ENCODE measurements at regions not wholly inside any gene's neighbourhood (a gene's known extent, or its start where the extent isn't known, plus 50 kb on each side); places are given as distances from the start of the nearest gene placed in this dataset.
"Not testable (repeated sequence)": the region's sequence is repeated elsewhere in the genome, so short reads cannot be mapped to it uniquely, and the experiment has no call there.

GRCh38 chr7:9725940-9726663 lies 1247.6 kb upstream of the PHF14 start:
- not testable (repeated sequence) for DNase-seq

- not testable (repeated sequence) for DNase-seq
These were observed 1246.9 kb upstream of the PHF14 start for GRCh38 chr7:9726811-9727210.

GRCh38 chr7:9727467-9727869 lies 1246.2 kb upstream of the PHF14 start:
- not testable (repeated sequence) for DNase-seq

GRCh38 chr7:9728014-9728657 lies 1245.5 kb upstream of the PHF14 start:
- not testable (repeated sequence) for DNase-seq

- DNase-seq = no peak
These were observed 1221.6 kb upstream of the PHF14 start for GRCh38 chr7:9752033-9752432.

- DNase-seq = no peak
These were observed 1212.4 kb upstream of the PHF14 start for GRCh38 chr7:9761224-9761623.

GRCh38 chr7:9776900-9777299 lies 1196.8 kb upstream of the PHF14 start:
- no peak for DNase-seq

GRCh38 chr7:9778367-9778766 lies 1195.3 kb upstream of the PHF14 start:
- DNase-seq = no peak

- DNase-seq = no peak
These were observed 1192.0 kb upstream of the PHF14 start for GRCh38 chr7:9781710-9782109.

GRCh38 chr7:9782275-9782674 lies 1191.4 kb upstream of the PHF14 start:
- DNase-seq = no peak

GRCh38 chr7:9785211-9785610 lies 1188.5 kb upstream of the PHF14 start:
- DNase-seq = no peak

GRCh38 chr7:9796241-9796640 lies 1177.4 kb upstream of the PHF14 start:
- DNase-seq = no peak

- no peak for DNase-seq
These were observed 1151.0 kb upstream of the PHF14 start for GRCh38 chr7:9822458-9823290.

GRCh38 chr7:9835199-9835598 lies 1138.5 kb upstream of the PHF14 start:
- no peak for DNase-seq

GRCh38 chr7:9836671-9837070 lies 1137.0 kb upstream of the PHF14 start:
- DNase-seq = no peak

- DNase-seq = no peak
These were observed 1131.4 kb upstream of the PHF14 start for GRCh38 chr7:9842301-9842700.

- DNase-seq = no peak
These were observed 1126.8 kb upstream of the PHF14 start for GRCh38 chr7:9846902-9847301.

GRCh38 chr7:9854605-9855004 lies 1119.1 kb upstream of the PHF14 start:
- DNase-seq = no peak

GRCh38 chr7:9856668-9857067 lies 1117.0 kb upstream of the PHF14 start:
- no peak for DNase-seq

- DNase-seq = no peak
These were observed 1110.1 kb upstream of the PHF14 start for GRCh38 chr7:9863545-9863944.

- DNase-seq = no peak
These were observed 1104.5 kb upstream of the PHF14 start for GRCh38 chr7:9869151-9869550.

GRCh38 chr7:9869566-9869965 lies 1104.1 kb upstream of the PHF14 start:
- no peak for DNase-seq

- no peak for DNase-seq
These were observed 1103.0 kb upstream of the PHF14 start for GRCh38 chr7:9870674-9871073.

- DNase-seq = no peak
These were observed 1099.5 kb upstream of the PHF14 start for GRCh38 chr7:9874182-9874581.

Measured in hematopoietic multipotent progenitor cell treated with erythropoietin and hydrocortisone succinate and interleukin-3 and kit ligand, for 8 days (in vitro differentiated cells).